ENCODE measurements at regions not wholly inside any gene's neighbourhood (a gene's known extent, or its start where the extent isn't known, plus 50 kb on each side); places are given as distances from the start of the nearest gene placed in this dataset.

GRCh38 chr2:142398212-142398611 lies 267.4 kb upstream of the LRP1B start:
- peaks cover 0 to 5% (median 2%) of the 10 kb centered on the region in 4 donors for H3K9me3 ChIP-seq (ENCODE audit: control insufficient read depth in 4 of 4, low read length in 3 of 4)
- WGBS, result 54% methylated on average over 1 of the region's 1 CpG
- DNase-seq (ENCODE audit: low spot score), result no peak
- TF ChIP-seq RAD21 (IDR thresholded peaks at IDR 0.05) (no peak), REST (IDR thresholded peaks at IDR 0.05) (no peak), FOXA2 (IDR thresholded peaks at IDR 0.05) (no peak), GABPA (IDR thresholded peaks at IDR 0.05 in 1 of 2, conservative IDR thresholded peaks at IDR 0.05 in 1 of 2) (no peak), JUND (IDR thresholded peaks at IDR 0.05) (no peak), ATF3 (IDR thresholded peaks at IDR 0.05) (no peak)
- H3K4me3 ChIP-seq (ENCODE audit: low read depth in 1 of 3, low read length in 3 of 3), result no peak overlapping the region
- no peaks in the 10 kb centered on the region for H3K4me1 ChIP-seq (ENCODE audit: control insufficient read depth in 4 of 4, insufficient read depth in 4 of 4, low read length in 3 of 4)
- no peaks in the 10 kb centered on the region for H3K27me3 ChIP-seq (ENCODE audit: control insufficient read depth in 4 of 4, insufficient read depth in 4 of 4, low read length in 3 of 4)
- no peak overlapping the region for H3K9ac ChIP-seq (ENCODE audit: low read depth in 1 of 2, low read length in 2 of 2)
- H3K36me3 ChIP-seq (ENCODE audit: control insufficient read depth in 4 of 4, insufficient read depth in 3 of 4, low read depth in 1 of 4, low read length in 3 of 4), result no peaks in the 10 kb centered on the region
- no peak overlapping the region for H3K27ac ChIP-seq (ENCODE audit: low read depth in 1 of 2, low read length in 2 of 2)

DNA sequence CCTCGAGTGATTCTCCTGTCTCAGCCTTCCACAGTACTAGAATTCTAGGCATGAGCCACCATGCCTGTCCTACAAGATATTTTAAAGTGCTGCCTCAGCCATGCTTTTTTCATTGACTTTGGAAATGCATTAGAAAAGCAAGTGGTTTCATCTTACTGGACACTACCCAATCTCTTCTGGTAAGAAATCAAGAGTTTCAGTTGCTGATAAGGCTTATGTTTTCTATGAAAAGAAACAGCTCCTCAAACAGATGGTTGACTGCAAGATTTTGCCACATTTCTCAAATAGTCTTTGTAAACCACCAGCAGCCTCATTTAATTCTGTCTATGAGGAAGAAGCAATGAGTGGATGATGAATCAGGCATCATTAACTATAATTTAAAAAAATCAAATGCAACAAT lies 264.5 kb upstream of the LRP1B start:
- no peaks in the 10 kb centered on the region for H3K36me3 ChIP-seq (ENCODE audit: control insufficient read depth in 4 of 4, insufficient read depth in 3 of 4, low read depth in 1 of 4, low read length in 3 of 4)
- H3K9me3 ChIP-seq (ENCODE audit: control insufficient read depth in 4 of 4, low read length in 3 of 4), result peaks cover 0 to 5% (median under 1%) of the 10 kb centered on the region in 4 donors
- 62% methylated on average over 1 of the region's 1 CpG for WGBS
- no peak overlapping the region for H3K9ac ChIP-seq (ENCODE audit: low read depth in 1 of 2, low read length in 2 of 2)
- H3K27me3 ChIP-seq (ENCODE audit: control insufficient read depth in 4 of 4, insufficient read depth in 4 of 4, low read length in 3 of 4), result no peaks in the 10 kb centered on the region
- no peaks in the 10 kb centered on the region for H3K4me1 ChIP-seq (ENCODE audit: control insufficient read depth in 4 of 4, insufficient read depth in 4 of 4, low read length in 3 of 4)
- TF ChIP-seq, protein P1, sequence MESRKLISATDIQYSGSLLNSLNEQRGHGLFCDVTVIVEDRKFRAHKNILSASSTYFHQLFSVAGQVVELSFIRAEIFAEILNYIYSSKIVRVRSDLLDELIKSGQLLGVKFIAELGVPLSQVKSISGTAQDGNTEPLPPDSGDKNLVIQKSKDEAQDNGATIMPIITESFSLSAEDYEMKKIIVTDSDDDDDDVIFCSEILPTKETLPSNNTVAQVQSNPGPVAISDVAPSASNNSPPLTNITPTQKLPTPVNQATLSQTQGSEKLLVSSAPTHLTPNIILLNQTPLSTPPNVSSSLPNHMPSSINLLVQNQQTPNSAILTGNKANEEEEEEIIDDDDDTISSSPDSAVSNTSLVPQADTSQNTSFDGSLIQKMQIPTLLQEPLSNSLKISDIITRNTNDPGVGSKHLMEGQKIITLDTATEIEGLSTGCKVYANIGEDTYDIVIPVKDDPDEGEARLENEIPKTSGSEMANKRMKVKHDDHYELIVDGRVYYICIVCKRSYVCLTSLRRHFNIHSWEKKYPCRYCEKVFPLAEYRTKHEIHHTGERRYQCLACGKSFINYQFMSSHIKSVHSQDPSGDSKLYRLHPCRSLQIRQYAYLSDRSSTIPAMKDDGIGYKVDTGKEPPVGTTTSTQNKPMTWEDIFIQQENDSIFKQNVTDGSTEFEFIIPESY (IDR thresholded peaks at IDR 0.05), result no peak
- DNase-seq (ENCODE audit: low spot score), result no peak
- no peak overlapping the region for H3K4me3 ChIP-seq (ENCODE audit: low read depth in 1 of 3, low read length in 3 of 3)
- no peak overlapping the region for H3K27ac ChIP-seq (ENCODE audit: low read depth in 1 of 2, low read length in 2 of 2)

DNA sequence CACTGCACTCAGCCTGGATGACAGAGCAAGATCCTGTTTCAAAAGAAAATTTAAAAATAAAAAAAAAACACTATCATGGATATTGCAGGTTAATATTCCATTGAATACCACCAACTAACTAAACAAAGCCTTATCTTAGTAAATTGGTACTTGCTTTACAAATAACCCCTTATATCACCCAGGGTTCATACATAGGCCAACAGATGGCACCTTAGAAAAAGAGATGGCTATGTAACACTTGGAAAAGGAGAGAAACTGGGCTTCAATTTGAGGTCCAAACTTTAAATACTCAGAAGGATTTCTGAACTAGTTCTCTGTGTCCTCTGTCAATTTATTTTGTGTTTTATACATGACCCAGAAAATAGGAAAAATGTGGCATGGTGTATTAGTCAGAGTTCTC lies 249.6 kb upstream of the LRP1B start:
- DNase-seq (ENCODE audit: low spot score), result no peak
- Histone ChIP-seq H3K9me3 (ENCODE audit: control insufficient read depth in 4 of 4, low read length in 3 of 4) (no peaks in the 10 kb centered on the region), H3K27me3 (ENCODE audit: control insufficient read depth in 4 of 4, insufficient read depth in 4 of 4, low read length in 3 of 4) (no peaks in the 10 kb centered on the region), H3K4me3 (ENCODE audit: low read depth in 1 of 3, low read length in 3 of 3) (no peak overlapping the region), H3K27ac (ENCODE audit: low read depth in 1 of 2, low read length in 2 of 2) (no peak overlapping the region), H3K9ac (ENCODE audit: low read depth in 1 of 2, low read length in 2 of 2) (no peak overlapping the region), H3K36me3 (ENCODE audit: control insufficient read depth in 4 of 4, insufficient read depth in 3 of 4, low read depth in 1 of 4, low read length in 3 of 4) (no peaks in the 10 kb centered on the region), H3K4me1 (ENCODE audit: control insufficient read depth in 4 of 4, insufficient read depth in 4 of 4, low read length in 3 of 4) (no peaks in the 10 kb centered on the region)
- TF ChIP-seq NR2F2 (IDR thresholded peaks at IDR 0.05), result no peak
- no peak for TF ChIP-seq FOXA1 (IDR thresholded peaks at IDR 0.05)
- no peak for TF ChIP-seq REST (IDR thresholded peaks at IDR 0.05)
- no peak for TF ChIP-seq JUND (IDR thresholded peaks at IDR 0.05)
- no peak for TF ChIP-seq EGR1 (IDR thresholded peaks at IDR 0.05; ENCODE audit: low read depth in 2 of 2)
- no peak for TF ChIP-seq FOXA2 (IDR thresholded peaks at IDR 0.05)
- TF ChIP-seq RAD21 (IDR thresholded peaks at IDR 0.05), result no peak
- TF ChIP-seq SP1 (IDR thresholded peaks at IDR 0.05), result no peak
- TF ChIP-seq, protein P1 (IDR thresholded peaks at IDR 0.05), result no peak
- no peak for TF ChIP-seq CTCF (IDR thresholded peaks at IDR 0.05; ENCODE audit: low read depth, low read length, missing input control)
- TF ChIP-seq TAF1 (conservative IDR thresholded peaks at IDR 0.05), result no peak
- no peak for TF ChIP-seq HNF4G (IDR thresholded peaks at IDR 0.05)
